Left kidney (tissue), 1 donor: ENCODE measurements at regions not wholly inside any gene's neighbourhood (a gene's known extent, or its start where the extent isn't known, plus 50 kb on each side); places are given as distances from the start of the nearest gene placed in this dataset.
"Not testable (repeated sequence)": the region's sequence is repeated elsewhere in the genome, so short reads cannot be mapped to it uniquely, and the experiment has no call there.

ENCODE experiments used
- DNase-seq: peaks from one replicate; pipeline ENCODE4 v3.0.0-alpha.2; 2013

GRCh38 chr5:157944077-157944633, 85.2 kb upstream of the CLINT1 start:
- no peak for DNase-seq

DNA sequence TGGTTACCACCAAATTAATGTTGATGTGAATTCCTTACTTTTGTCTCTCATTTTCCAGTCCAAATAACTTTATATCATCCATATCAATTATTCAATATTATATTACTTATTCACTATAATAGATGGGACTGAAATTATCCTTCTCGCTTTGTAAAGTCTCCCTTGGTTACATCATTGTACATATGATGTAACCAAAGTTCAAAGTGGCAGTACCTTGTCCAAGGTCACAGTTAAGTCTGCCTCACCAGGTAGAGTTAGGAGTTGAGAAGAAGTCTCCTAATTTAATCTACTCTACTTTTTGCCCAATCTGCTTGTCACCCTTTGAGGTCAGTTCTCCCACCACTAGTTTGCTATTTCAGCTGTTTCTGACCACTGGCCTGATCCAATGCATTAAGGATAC, 83.7 kb upstream of the CLINT1 start:
- DNase-seq: no peak

DNA sequence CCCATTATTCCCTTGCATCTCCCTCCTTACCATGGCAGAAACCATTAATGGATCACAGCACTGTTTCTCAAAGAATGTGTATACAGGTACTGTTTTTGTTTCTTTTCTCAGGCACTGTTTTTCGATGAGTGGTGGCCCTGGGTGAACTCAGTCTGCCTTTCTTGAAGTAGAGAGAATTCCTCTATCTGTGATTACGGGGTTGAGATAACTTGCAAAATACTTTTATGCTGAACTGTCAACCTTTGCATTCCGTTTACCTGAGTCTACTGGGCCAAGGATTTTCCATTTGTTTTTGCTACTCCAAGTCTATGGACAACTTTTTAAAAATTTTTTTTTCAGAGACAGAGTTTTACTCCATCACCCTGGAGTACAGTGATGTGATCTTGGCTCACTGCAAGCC, 82.7 kb upstream of the CLINT1 start:
- no peak for DNase-seq

- DNase-seq: not testable (repeated sequence)
Observed at GRCh38 chr5:157938101-157938500, 79.2 kb upstream of the CLINT1 start.

DNA sequence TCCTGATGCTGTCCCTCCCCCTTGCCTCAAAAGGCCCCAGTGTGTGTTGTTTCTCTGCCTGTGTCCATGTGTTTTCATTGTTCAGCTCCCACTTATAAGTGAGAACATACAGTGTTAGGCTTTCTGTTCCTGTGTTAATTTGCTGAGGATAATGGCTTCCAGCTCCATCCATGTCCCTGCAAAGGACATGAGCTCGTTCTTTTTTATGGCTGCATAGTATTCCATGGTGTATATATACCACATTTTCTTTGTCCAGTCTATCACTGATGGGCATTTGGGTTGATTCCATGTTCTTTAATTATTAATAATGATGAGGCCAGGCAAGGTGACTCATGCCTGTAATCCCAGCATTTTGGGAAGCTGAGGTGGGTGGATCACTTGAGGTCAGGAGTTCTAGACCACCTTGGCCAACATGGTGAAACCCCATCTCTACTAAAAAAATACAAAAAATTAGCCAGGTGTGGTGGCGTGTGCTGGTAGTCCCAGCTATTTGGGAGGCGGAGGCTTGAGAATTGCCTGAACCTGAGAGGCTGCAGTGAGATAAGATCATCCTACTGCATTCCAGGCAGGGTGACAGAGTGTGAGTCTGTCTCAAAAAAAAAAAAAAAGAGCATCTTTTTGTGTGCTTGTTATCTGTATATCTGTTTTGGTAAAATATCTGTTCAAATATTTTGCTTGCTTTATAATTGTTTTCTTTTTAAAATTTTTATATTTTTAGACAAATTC, 78.0 kb upstream of the CLINT1 start:
- DNase-seq: not testable (repeated sequence)

- no peak for DNase-seq
Observed at GRCh38 chr5:157934600-157934999, 75.7 kb upstream of the CLINT1 start.

DNA sequence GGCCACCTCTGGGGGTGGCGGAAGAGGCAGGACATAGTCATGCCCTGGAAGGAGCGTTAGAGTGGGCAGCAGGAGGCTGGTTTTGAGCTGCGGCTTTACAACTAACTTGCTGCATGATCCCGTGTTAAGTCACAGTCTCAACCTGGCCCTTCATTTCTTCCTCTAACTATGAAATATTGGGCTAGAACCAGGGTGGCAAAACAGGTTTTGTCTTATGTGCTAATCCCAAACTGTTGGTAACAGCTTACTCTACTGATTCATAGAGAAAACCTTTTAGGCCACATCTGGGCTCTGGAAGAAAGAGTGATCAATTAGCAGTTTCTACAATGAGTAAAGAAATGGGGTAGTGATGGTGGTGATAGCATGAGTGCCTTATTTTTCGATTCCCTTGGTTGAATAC, 74.1 kb upstream of the CLINT1 start:
- no peak for DNase-seq

- no peak for DNase-seq
Observed at GRCh38 chr5:157930710-157931109, 71.8 kb upstream of the CLINT1 start.

GRCh38 chr5:157926977-157927376, 68.0 kb upstream of the CLINT1 start:
- DNase-seq: no peak

DNA sequence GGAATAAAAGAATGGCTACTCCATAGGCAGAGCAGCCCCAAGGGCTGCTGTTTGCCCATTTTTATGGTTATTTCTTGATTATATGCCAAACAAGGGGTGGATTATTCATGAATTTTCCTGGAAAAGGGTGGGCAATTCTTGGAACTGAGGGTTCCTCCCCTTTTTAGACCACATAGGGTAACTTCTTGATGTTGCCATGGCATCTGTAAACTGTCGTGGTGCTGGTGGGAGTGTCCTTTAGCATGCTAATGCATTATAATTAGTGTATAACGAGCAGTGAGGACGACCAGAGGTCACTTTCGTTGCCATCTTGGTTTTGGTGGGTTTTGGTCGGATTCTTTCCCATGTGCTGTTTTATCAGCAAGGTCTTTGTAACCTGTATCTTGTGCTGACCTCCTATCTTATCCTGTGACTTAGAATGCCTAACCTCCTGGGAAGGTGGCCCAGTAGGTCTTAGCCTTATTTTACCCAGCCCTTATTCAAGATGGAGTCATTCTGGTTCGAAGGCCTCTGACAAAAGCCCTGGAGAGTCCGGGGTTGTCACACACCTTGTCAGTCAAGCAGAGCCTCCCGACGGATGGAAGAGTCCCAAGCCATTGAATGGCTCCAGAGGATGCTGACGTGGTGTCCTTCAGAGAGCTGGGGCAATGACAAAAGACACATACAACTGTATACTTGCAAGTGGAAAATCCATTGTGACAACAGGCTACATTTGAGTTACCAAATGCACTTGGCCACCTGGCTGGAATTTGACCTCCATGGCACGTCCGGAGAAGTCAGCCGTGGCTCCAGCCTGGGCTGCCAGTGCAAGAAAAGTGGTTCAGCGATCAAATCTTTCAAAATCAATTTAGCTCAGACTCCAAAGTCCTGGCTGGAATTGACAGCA, 67.1 kb upstream of the CLINT1 start:
- no peak for DNase-seq

DNA sequence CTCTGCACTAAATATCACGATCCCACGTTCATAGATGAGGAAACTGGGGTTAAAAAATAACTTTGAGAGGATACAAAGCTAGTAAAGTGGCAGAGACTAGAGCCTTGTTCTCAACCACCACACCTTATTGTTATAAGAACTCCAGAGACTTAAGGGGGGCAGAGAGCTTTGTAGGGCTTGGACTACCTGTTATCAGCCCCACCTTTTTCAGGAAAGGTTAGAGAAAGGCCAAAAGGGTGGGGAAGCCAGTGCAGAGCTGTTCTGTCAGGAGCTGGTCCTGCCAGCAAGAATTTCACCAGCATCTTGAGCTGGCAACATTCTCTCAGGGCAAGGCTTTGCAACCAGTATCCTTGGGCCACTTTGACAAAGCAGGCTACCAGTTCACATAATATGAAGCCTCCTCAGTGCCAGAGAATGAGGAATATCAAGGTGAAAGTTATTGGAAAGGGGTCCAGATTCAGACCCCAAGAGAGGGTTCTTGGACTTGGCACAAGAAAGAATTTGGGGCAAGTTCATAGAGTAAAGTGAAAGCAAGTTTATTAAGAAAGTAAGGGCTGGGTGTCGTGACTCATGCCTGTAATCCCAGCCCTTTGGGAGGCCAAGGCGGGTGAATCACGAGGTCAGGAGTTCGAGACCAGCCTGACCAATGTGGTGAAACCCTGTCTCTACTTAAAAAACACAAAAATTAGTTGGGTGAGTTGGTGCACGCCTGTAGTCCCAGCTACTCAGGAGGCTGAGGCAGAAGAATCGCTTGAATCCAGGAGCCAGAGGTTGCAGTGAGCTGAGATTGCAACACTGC, 66.2 kb upstream of the CLINT1 start:
- DNase-seq: no peak

DNA sequence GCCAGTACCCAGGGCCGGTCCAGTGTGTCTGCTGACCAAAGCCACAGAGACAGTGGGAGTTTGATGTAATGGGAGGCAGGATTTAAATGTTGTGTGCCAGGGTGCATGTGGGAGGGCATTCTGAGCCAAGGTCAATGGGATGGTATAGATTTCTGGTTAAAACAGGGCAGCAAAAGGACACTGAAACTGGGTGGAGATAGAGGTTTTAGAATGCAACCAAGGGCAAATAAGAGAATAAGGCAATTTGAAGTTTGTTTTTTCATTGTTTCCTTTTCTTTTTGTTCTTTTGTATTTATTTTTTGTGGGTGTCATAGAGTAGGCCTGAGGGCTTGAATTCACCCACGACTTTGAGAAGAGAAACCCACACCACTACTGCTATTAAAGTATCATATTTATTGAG, 65.5 kb upstream of the CLINT1 start:
- no peak for DNase-seq

- DNase-seq: no peak
Observed at GRCh38 chr5:157923765-157924164, 64.8 kb upstream of the CLINT1 start.

GRCh38 chr5:157922026-157922425, 63.1 kb upstream of the CLINT1 start:
- no peak for DNase-seq

GRCh38 chr5:157920828-157921170, 61.9 kb upstream of the CLINT1 start:
- DNase-seq: no peak

DNA sequence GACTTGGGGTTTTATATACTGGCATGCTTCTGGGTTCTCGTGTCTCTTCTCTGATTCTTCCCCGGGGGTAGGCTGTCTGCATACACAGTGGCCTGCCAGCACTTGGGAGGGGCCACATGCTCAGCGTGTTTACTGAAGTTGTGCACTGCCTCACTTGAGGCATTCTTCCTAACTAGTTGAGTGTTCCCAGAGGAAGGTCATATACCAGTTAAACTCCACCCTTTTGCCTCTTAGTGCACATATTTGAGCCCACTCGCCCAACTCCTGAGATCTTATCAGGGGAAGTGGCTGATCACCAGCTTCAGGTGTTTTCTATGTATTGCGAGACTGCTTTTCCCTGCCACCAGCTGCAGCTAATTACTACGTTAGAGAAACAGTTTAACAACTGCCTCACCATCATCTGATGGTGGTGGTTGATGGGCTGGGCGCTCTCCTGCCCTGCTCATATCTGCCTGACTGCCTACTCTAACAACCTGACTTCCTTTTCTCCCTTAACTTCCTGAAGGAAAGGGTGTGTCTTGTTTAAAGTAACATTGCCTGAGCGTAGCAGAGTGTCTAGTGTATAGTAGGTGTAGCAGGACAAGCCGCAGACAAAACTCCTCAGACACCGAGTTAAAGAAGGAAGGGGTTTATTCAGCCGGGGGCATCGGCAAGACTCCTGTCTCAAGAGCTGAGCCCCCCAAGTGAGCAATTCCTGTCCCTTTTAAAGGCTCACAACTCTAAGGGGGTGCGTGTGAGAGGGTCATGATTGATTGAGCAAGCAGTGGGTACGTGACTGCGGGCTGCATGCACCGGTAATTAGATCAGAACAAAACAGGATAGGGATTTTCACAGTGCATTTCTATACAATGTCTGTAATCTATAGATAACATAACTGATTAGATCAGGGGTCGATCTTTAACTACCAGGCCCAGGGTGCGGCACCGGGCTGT, 60.1 kb upstream of the CLINT1 start:
- no peak for DNase-seq

GRCh38 chr5:157917899-157918809, 59.2 kb upstream of the CLINT1 start:
- DNase-seq: no peak

GRCh38 chr5:157917491-157917890, 58.5 kb upstream of the CLINT1 start:
- DNase-seq: no peak

GRCh38 chr5:157915638-157916037, 56.7 kb upstream of the CLINT1 start:
- no peak for DNase-seq

GRCh38 chr5:157914151-157914788, 55.3 kb upstream of the CLINT1 start:
- DNase-seq: no peak
